ENCODE measurements at regions not wholly inside any gene's neighbourhood (a gene's known extent, or its start where the extent isn't known, plus 50 kb on each side); places are given as distances from the start of the nearest gene placed in this dataset.

DNA sequence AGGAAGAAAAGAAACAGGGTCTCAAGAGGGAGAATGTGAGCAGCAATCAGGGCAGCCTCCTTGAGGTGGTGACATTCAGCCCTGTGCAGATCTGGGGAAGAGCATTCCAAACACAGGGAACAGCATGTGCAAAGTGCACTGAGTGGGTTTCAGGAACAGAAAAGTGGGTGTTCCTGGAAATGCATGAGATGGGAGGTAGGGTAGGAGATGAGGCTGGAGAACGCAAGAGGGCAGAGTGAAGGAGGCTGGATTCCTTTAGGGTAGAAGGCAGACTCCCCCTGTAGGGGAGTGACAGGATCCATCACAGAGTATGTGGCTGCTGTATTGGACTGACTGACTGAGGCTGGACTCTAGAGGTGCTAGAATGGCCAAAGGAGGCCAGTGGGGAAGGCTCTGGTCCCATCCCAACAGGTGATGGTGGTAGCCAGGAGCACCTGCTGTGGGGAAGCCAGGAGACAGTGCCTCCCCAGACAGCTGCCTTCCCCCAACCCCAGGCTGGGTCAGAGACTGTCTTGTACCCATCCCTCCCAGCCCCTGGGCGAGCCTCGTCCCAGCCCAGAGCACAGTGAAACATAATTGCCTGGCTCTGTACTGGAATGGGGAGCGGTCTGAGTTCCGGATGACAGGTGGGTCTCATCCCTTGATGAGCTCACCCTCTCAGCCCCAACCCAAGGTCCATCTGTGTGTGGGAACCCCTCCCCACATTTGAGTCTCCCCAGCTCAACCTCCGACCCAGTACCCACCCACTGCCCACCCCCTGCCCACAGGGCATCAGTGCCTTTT lies 419.4 kb downstream of the MN1 start:
- no peak for FAIRE-seq
- DNase-seq (ENCODE audit: insufficient read length, low spot score), result no peak
- TF ChIP-seq, protein P1, sequence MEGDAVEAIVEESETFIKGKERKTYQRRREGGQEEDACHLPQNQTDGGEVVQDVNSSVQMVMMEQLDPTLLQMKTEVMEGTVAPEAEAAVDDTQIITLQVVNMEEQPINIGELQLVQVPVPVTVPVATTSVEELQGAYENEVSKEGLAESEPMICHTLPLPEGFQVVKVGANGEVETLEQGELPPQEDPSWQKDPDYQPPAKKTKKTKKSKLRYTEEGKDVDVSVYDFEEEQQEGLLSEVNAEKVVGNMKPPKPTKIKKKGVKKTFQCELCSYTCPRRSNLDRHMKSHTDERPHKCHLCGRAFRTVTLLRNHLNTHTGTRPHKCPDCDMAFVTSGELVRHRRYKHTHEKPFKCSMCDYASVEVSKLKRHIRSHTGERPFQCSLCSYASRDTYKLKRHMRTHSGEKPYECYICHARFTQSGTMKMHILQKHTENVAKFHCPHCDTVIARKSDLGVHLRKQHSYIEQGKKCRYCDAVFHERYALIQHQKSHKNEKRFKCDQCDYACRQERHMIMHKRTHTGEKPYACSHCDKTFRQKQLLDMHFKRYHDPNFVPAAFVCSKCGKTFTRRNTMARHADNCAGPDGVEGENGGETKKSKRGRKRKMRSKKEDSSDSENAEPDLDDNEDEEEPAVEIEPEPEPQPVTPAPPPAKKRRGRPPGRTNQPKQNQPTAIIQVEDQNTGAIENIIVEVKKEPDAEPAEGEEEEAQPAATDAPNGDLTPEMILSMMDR (IDR thresholded peaks at IDR 0.05; ENCODE audit: insufficient read depth, missing control alignments), result no peak

DNA sequence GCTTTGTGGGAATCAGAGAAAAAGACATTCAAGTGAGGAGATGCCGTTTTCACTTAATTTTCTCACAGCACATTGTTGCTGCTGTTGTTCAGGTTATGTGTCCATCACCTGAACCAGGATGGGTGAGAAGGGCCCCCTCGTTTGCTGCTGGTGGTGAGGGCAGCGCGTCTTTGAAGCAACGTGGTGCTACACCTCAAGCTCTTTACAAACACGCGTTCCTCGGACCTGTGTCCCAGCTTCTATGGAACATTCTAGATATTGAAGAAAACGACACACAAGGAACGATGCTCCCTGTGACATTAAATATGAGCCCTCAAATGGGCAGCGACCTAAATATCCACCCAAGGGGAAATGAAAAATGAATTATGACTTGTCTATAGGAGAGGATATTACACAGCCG lies 418.6 kb downstream of the MN1 start:
- no peak for DNase-seq (ENCODE audit: insufficient read length, low spot score)
- TF ChIP-seq, protein P1 (IDR thresholded peaks at IDR 0.05; ENCODE audit: insufficient read depth, missing control alignments), result no peak
- FAIRE-seq, result no peak

DNA sequence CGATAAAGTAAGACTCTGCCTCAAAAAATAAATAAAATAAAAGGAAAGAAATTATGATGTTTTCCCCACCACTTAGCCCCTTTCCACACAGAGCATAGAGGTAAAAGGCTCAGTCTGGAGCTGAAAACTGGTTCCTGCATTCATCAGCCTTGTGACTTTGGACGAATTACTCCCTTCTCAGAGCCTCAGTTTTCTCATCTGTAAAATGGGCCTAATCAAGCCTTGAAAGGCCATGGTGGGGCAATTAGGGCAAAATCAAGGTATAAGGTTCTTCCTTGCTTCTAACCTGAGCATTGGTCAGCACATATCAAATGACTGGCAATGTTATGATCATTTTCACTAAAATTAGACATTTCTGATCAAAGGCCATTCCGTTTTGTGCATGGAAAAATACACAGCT lies 417.7 kb downstream of the MN1 start:
- no peak for FAIRE-seq
- TF ChIP-seq, protein P1 (IDR thresholded peaks at IDR 0.05; ENCODE audit: insufficient read depth, missing control alignments), result no peak
- no peak for DNase-seq (ENCODE audit: insufficient read length, low spot score)

- TF ChIP-seq, protein P1 (IDR thresholded peaks at IDR 0.05; ENCODE audit: insufficient read depth, missing control alignments), result no peak
- DNase-seq (ENCODE audit: insufficient read length, low spot score) (no peak), FAIRE-seq (no peak)
Measured at GRCh38 chr22:27385261-27385998, 416.1 kb downstream of the MN1 start.

DNA sequence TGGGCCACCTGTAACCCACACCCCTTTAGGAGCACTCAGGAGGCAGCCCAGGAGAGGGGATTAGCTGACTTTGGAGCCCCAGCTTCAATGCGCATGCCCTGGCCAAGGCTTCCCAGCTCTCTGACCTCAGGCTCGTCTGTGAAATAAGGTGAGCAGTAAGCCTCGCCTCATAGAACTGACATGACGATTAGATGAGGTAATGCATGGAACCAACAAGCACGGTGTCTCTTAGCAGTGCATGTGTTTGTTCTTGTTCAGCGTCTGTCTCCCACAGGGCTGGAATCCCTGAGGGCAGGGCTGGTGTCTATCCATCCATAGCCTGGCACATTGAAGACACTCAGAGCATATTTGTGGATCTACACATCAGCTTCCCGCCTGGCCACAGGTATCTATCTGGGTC lies 415.4 kb downstream of the MN1 start:
- TF ChIP-seq, protein P1 (IDR thresholded peaks at IDR 0.05; ENCODE audit: insufficient read depth, missing control alignments), result no peak
- no peak for DNase-seq (ENCODE audit: insufficient read length, low spot score)
- no peak for FAIRE-seq

GRCh38 chr22:27387561-27387960 lies 414.0 kb downstream of the MN1 start:
- TF ChIP-seq, protein P1 (IDR thresholded peaks at IDR 0.05; ENCODE audit: insufficient read depth, missing control alignments), result no peak
- DNase-seq (ENCODE audit: insufficient read length, low spot score) (no peak), FAIRE-seq (no peak)

Data from D721Med (cell line).